NCI-H1694 (cell line): ENCODE measurements at regions not wholly inside any gene's neighbourhood (a gene's known extent, or its start where the extent isn't known, plus 50 kb on each side); places are given as distances from the start of the nearest gene placed in this dataset.
"Not testable (repeated sequence)": the region's sequence is repeated elsewhere in the genome, so short reads cannot be mapped to it uniquely, and the experiment has no call there.

ENCODE experiments used
- DNase-seq: peaks from one replicate; lab custom pipeline; 2025; lab: John Stamatoyannopoulos, UW

DNA sequence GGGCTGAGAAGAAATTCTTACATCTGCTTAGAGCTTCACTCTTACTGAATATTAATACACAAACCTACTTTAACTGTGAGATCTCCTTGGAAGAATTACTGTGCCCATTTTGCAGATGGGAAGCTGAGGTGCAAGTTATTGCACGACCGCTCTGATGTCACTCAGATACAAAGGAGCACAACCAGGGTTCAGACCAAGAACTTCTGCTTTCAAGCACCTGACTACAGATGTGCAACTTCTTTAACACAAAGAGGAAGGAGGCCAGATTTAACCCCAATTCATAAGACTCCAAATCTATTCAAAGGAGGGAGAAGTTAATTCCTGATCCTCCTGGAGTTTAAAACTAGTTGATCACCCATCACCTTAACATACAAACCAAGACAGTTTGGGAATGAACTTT, 232.6 kb downstream of the VRK1 start:
- no peak for DNase-seq

GRCh38 chr14:97031530-97031929, 234.3 kb downstream of the VRK1 start:
- no peak for DNase-seq

GRCh38 chr14:97033556-97034081, 236.4 kb downstream of the VRK1 start:
- DNase-seq, result no peak

DNA sequence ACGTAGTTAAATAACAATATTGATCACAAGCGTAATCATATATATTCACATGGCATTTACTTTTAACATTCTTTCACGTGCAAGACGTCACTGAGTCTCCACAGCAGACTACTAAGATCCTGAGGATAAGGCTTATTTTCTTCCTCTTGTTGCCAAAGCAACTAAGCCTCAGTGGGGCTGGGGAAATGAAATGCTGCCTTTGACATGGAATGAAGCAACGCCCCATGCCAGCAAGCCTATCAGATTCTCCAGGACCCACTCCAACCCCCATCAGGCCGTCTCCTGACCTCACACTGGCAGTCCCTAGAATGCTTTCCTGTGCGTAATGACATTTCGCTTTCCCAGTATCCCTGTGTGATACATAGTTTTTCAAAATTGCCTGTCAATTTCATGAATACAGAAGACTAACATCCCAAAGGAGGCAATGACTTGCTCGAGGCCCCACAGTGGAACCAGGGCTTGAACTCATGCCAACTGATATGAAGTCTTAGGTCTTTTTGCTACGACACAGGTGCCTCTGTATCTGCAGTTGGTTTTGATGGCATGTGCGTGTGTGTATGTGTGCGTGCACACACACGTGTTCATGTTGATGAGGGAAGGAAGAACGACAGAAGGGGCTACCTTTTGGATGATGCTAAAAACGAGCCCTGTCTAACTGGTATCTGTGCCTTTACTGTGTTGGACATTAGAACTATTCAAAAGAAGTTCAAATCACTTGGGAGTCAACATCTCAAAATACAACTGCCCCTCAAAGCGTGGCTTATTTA, 239.1 kb downstream of the VRK1 start:
- DNase-seq, result no peak

GRCh38 chr14:97039717-97040363, 242.7 kb downstream of the VRK1 start:
- no peak for DNase-seq

DNA sequence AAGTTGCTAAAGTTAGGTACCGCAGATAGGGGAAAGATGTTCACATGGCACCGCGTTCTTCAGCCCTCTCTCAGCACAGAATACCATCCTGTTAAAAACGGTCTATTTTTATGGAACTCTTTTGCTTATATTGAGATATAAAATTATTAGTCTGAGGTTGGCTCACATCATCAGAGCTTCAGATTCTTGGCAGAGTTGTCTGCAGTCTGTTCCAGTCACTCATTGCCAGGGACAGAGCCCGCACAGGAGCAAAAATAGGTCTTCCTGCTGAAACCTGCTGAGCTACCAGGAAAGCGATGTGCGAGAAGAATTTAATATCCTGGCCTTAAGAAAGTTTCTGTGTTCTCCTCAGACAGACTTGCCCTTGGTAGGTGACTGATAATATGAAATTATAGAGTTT, 249.8 kb downstream of the VRK1 start:
- DNase-seq, result no peak

DNA sequence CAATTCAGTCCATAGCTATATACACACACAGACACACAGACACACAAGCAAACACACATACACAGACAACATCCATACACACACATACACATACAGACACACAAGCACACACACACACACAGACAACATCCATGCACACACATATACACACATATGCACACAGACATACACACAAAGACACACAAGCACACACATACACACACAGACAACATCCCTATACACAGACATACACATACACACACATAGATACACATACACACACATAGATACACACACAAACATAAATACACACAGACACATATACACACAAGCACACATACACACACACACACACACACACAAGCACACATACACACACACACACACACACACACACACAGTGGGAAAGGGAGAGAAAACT, 254.8 kb downstream of the VRK1 start:
- no peak for DNase-seq

GRCh38 chr14:97053941-97054340, 256.8 kb downstream of the VRK1 start:
- no peak for DNase-seq

GRCh38 chr14:97055355-97055754, 258.2 kb downstream of the VRK1 start:
- no peak for DNase-seq

DNA sequence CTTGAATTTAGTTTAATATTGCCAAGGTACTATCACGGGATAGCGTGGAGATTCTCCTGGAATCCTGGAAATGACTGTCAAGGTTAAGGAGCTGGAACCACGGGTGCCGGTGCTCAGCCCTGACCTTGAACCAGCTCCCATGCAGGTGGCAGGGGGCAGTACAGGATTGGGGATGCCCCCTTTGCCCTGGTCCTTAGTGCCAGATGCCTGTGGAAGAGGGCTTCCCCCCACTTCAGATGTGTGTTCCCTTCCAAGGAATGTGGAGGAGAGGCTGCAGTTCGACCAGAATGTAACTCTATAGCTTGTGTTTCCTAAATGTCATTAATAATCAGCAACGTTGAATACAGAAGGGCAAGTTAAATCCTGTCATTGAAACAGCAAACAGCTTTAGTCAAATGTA, 258.9 kb downstream of the VRK1 start:
- DNase-seq, result no peak

GRCh38 chr14:97057238-97058073, 260.3 kb downstream of the VRK1 start:
- no peak for DNase-seq

GRCh38 chr14:97058074-97058467, 260.9 kb downstream of the VRK1 start:
- no peak for DNase-seq

DNA sequence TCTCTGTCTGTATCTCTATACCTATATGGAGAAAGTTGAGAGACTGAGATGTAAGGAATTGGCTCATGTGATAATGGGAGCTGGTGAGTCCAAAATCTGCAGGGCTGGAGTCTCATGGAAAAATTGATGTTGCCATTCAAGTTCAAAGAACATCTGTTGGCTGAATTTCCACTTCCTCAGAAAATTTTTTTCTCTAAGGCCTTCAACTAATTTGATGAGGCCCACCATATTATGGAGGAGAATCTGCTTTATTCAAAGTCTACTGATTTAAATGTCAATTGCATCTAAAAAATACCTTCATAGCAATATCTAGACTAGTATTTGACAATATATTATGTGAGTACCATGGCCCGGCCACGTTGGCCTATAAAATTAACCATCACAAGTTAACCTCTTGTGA, 261.4 kb downstream of the VRK1 start:
- no peak for DNase-seq

- no peak for DNase-seq
Measured at GRCh38 chr14:97061198-97061597, 264.0 kb downstream of the VRK1 start.

DNA sequence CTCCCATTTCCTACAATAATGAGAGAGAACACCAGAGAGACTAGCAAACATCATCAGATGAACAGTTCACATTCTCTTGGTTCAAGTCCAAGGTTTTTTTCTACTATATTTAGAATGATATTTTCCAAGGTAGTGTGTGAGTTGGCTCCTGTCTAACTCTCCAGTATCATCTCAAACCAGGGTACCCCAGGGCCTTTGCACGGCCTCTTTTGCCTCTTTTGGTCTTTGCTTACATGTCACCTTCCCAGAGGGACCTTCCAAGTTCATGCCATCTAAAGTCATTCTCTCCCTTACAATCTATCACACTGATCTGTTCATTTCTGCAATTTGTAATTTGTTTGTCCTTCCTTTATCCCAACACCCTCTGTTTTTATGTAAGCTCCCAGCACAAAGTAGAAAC, 264.5 kb downstream of the VRK1 start:
- DNase-seq, result no peak

DNA sequence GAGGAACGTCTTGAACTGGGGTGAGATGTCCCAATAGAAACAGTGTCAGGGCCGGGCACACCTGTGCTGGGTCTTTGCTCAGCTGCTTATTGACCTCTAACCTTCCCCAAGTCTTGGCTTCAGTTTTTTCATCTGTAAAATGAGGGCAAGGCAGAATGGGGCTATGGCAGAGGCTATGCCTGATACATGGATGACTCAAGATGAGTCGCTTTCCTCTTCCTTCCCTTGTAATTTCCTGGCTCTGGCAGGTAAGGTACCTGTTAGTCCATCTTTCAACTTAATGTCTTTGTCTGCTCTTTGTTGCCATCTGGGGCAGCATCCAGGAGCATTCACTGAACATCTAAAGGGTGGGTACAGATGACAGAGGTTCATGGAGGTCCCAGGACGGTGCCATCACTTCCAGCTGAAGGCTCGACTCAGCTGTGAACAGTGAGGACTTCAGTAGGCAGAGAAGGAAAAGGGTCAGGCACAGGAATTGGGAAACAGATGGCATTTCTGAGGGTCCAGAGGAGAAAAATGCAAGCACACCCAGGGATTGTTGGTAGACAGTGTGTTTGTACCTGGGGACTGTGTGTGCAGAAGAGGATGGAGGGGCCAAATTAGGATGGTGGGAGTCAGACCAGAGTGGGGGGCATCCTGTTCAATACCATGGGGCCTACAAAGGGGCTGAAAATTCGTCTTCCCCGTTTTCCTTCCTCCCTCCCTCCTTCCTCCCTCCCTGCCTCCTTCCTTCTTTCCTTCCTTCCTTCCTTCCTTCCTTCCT, 268.3 kb downstream of the VRK1 start:
- no peak for DNase-seq

DNA sequence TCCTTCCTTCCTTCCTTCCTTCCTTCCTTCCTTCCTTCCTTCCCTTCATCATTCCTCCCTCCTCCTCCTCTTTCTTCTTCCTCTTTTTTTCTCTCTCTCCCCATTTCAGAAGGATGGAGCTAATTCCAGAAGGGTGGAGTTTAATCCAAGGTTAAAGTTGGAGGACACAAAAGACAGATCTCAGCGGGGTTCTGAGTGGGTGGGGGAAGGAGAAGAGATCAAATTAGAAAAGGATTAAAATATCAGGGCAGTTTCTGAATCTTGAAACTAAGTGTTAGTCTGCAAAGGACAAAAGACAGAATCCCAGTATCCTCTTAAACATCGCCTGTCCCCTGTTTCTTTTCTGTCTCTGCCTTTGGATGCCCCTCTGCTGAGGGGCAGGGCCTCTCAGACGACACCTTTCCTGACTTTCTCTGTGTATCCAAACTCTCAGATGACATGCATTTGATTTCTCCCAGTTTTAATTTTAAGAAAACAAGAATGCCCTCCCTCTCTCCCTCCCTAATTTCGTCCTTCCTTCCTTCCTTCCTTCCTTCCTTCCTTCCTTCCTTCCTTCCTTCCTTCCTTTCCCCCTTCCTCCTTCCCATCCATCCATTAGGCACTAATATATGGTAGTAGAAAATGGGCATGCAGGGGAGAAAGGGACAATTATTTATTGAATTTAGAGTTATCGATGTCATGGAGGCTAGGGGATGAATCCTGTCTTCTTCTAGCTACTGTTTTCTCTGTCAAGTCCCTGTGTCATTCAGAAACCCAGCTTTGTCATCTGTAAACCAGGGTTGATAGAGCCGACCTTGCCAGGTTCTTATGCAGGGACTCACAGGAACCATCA, 269.1 kb downstream of the VRK1 start:
- no peak for DNase-seq

- DNase-seq, result not testable (repeated sequence)
Measured at GRCh38 chr14:97068293-97068692, 271.1 kb downstream of the VRK1 start.

DNA sequence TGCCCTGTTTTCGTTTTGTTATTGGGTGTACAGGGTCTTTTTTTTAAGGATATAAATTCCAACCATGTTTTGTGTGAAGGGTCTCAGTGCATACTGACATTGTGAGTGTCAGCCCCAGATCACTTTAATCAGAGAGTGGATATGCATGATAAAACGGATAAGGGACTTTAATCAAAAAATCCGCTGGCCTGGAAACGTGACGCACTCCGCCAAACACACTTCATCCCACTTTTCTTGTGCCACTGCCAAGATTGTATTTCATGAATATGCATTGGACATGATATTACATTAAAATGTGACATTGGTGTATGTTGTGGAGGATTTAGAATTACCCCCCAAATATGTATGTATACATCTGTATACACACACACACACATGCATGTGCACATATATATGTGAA, 273.1 kb downstream of the VRK1 start:
- no peak for DNase-seq

DNA sequence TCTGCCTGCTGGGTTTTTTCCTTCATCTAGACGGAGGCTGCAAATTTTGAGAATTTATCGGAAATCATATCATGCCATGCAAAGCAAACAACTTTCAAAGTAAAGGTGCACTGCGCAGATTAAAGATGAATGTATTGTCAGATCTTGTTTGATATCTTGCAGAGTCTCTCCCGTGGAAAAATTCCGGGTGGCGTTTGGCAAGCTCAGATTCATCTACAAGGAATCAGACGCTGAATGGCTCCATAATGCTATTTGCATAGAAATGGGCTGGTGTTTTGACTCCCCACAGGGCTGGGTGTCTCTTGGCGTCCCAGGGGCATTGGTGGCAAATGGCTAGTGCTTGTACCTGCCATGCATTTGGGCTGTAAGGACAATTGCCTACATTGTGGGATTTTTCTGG, 274.0 kb downstream of the VRK1 start:
- no peak for DNase-seq

DNA sequence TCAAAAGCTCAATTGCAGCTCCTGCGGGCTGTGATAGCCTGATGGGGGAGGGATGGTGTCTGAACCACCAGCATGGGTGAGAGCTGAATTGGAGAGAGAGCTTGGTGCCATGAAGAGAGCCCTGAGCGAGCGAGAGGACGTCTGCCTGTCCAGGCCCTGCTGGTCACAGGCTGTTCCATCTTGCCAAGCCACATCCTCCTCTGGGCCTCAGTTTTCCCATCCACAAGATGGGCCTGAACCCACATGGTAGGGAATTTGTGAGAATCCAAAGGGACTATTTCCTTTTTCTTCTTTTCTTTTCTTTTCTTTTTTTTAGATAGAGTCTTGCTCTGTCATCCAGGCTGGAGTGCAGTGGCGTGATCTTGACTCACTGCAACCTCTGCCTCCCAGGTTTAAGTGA, 276.4 kb downstream of the VRK1 start:
- no peak for DNase-seq
